ENCODE measurements at regions not wholly inside any gene's neighbourhood (a gene's known extent, or its start where the extent isn't known, plus 50 kb on each side); places are given as distances from the start of the nearest gene placed in this dataset.

- H3K27ac ChIP-seq, result peak overlapping the region; percentile 27 to 53
- no peak overlapping the region for H3K4me3 ChIP-seq
- no peak for TF ChIP-seq CTCF (IDR thresholded peaks at IDR 0.05)
- no peak for DNase-seq (ENCODE audit: low spot score)
Observed at GRCh38 chr20:21981597-21982344, 276.3 kb downstream of the PAX1 start.

- no peak for TF ChIP-seq CTCF (IDR thresholded peaks at IDR 0.05)
- DNase-seq (ENCODE audit: low spot score), result no peak
- peak overlapping the region in 1 of 2 donors; percentile 53 for H3K27ac ChIP-seq
- H3K4me3 ChIP-seq, result no peak overlapping the region
Observed at GRCh38 chr20:21981179-21981578, 275.7 kb downstream of the PAX1 start.

GRCh38 chr20:21971436-21971835 lies 266.0 kb downstream of the PAX1 start:
- Histone ChIP-seq H3K27ac (no peak overlapping the region), H3K4me3 (no peak overlapping the region)
- no peak for TF ChIP-seq CTCF (IDR thresholded peaks at IDR 0.05)
- no peak for DNase-seq (ENCODE audit: low spot score)

- no peak for DNase-seq (ENCODE audit: low spot score)
- Histone ChIP-seq H3K4me3 (no peak overlapping the region), H3K27ac (no peak overlapping the region)
- no peak for TF ChIP-seq CTCF (IDR thresholded peaks at IDR 0.05)
Observed at GRCh38 chr20:21968486-21968885, 263.0 kb downstream of the PAX1 start.

- DNase-seq (ENCODE audit: low spot score), result no peak
- Histone ChIP-seq H3K4me3 (no peak overlapping the region), H3K27ac (no peak overlapping the region)
- TF ChIP-seq CTCF (IDR thresholded peaks at IDR 0.05), result no peak
Observed at GRCh38 chr20:21967481-21967880, 262.0 kb downstream of the PAX1 start.

GRCh38 chr20:21956591-21956990 lies 251.1 kb downstream of the PAX1 start:
- Histone ChIP-seq H3K4me3 (no peak overlapping the region), H3K27ac (no peak overlapping the region)
- DNase-seq (ENCODE audit: low spot score), result no peak
- no peak for TF ChIP-seq CTCF (IDR thresholded peaks at IDR 0.05)

- no peak for TF ChIP-seq CTCF (IDR thresholded peaks at IDR 0.05)
- no peak for DNase-seq (ENCODE audit: low spot score)
- H3K27ac ChIP-seq, result no peak overlapping the region
Observed at GRCh38 chr20:21947406-21947805, 241.9 kb downstream of the PAX1 start.

More at GRCh38 chr20:21947406-21947805, 241.9 kb downstream of the PAX1 start:
- no peak overlapping the region for H3K4me3 ChIP-seq

Data from coronary artery (tissue), 2 donors.